Thyroid gland (tissue), 4 donors: ENCODE measurements at regions not wholly inside any gene's neighbourhood (a gene's known extent, or its start where the extent isn't known, plus 50 kb on each side); places are given as distances from the start of the nearest gene placed in this dataset.

Experiments used
- DNase-seq, 2 donors: peaks; one replicate each; pipeline ENCODE4 v3.0.0-alpha.2; 2019
- H3K27ac ChIP-seq, 3 donors: fragments of 200-600 bp; sonication (generic); 1 replicate in 2 of 3; 2 replicates in 1 of 3; pipeline ENCODE4 v1.5.1; 2016 to 2019; ENCODE audit warnings: mild to moderate bottlenecking in 1 of 3, moderate library complexity in 1 of 3
- H3K27me3 ChIP-seq: fragments of 200-600 bp; sonication (generic); one replicate; pipeline ENCODE4 v1.5.1; 2019
- H3K36me3 ChIP-seq, 2 donors: fragments of 200-600 bp; sonication (generic); one replicate each; pipeline ENCODE4 v1.5.1; 2016 to 2019
- H3K4me1 ChIP-seq, 2 donors: fragments of 200-600 bp; sonication (generic); one replicate each; pipeline ENCODE4 v1.5.1; 2017 to 2019
- H3K4me3 ChIP-seq, 3 donors: fragments of 200-600 bp; sonication (generic); replicated peaks in 1 of 3; 1 replicate in 2 of 3; 2 replicates in 1 of 3; pipeline ENCODE4 v1.5.1; 2016; ENCODE audit warnings: mild to moderate bottlenecking in 1 of 3
- H3K9me3 ChIP-seq: fragments of 200-600 bp; sonication (generic); one replicate; pipeline ENCODE4 v1.5.1; 2017
- POLR2A ChIP-seq, 2 donors: fragments of 450-650 bp; IDR thresholded peaks; one replicate each; pipeline ENCODE4 v1.6.1; 2017; ENCODE audit warnings: antibody characterized with exemption in 2 of 2, mild to moderate bottlenecking in 2 of 2, moderate library complexity in 1 of 2
- WGBS, 2 donors: methylation state at CpG; one replicate each; pipeline ENCODE4 v1.1.5; 2017; 5-methylcytosine and 5-hydroxymethylcytosine counted together
- intact Hi-C: fragments of 100-400 bp; cut with DNase I; formaldehyde crosslinking; loops from one replicate; pipeline ENCODE4 v1.15.1; 2023
- TF ChIP-seq, protein P1 (sequence below), 6 experiments: fragments of 200-600 bp in 3 of 6; fragments of 450-650 bp in 3 of 6; sonication (generic) in 3 of 6; IDR thresholded peaks; one replicate each; pipeline ENCODE4 v1.5.1; 2016 to 2019; ENCODE audit warnings: antibody characterized with exemption in 6 of 6, mild to moderate bottlenecking in 2 of 6, inconsistent platforms in 1 of 6, moderate library complexity in 1 of 6

DNA sequence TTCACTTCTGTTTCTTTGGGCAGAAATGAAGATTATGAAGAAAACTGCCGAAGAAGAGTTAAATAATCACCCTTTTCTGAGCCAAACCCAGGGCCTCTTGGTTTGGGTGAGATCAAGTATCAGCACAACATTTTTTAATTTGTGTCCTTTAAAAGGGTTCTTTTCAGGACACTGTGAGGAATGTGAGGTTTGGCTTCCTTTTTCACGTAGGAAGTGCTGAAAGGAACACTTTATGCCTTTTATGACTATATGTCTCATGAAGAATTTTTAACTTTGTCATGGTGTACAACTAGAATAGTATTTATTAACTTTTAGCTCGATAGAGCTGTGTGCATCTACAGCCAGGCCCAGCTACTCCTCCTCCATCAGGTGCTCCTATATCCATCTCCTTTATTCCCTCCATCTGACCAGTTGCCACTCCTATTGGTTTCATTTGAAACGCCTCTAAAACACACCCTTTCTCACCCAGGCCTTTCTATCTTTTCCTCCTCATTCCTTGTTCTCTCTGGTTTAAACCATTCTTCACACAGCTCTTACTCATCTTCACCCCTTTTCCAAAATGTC lies 103.6 kb upstream of the LRIG3 start:
- H3K4me3 ChIP-seq, result no peak overlapping the region
- no peaks in the 10 kb centered on the region for H3K4me1 ChIP-seq
- no peaks in the 10 kb centered on the region for H3K27me3 ChIP-seq
- intact Hi-C loops, result no loop called here
- no peaks in the 10 kb centered on the region for H3K9me3 ChIP-seq
- H3K36me3 ChIP-seq, result no peaks in the 10 kb centered on the region
- DNase-seq, result no peak
- TF ChIP-seq, protein P1, sequence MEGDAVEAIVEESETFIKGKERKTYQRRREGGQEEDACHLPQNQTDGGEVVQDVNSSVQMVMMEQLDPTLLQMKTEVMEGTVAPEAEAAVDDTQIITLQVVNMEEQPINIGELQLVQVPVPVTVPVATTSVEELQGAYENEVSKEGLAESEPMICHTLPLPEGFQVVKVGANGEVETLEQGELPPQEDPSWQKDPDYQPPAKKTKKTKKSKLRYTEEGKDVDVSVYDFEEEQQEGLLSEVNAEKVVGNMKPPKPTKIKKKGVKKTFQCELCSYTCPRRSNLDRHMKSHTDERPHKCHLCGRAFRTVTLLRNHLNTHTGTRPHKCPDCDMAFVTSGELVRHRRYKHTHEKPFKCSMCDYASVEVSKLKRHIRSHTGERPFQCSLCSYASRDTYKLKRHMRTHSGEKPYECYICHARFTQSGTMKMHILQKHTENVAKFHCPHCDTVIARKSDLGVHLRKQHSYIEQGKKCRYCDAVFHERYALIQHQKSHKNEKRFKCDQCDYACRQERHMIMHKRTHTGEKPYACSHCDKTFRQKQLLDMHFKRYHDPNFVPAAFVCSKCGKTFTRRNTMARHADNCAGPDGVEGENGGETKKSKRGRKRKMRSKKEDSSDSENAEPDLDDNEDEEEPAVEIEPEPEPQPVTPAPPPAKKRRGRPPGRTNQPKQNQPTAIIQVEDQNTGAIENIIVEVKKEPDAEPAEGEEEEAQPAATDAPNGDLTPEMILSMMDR (IDR thresholded peaks at IDR 0.05), result no peak
- TF ChIP-seq POLR2A (IDR thresholded peaks at IDR 0.05), result no peak
- no peak overlapping the region for H3K27ac ChIP-seq
- WGBS, 2 donors, result 80 to 81% methylated on average over 4 of the region's 4 CpGs

DNA sequence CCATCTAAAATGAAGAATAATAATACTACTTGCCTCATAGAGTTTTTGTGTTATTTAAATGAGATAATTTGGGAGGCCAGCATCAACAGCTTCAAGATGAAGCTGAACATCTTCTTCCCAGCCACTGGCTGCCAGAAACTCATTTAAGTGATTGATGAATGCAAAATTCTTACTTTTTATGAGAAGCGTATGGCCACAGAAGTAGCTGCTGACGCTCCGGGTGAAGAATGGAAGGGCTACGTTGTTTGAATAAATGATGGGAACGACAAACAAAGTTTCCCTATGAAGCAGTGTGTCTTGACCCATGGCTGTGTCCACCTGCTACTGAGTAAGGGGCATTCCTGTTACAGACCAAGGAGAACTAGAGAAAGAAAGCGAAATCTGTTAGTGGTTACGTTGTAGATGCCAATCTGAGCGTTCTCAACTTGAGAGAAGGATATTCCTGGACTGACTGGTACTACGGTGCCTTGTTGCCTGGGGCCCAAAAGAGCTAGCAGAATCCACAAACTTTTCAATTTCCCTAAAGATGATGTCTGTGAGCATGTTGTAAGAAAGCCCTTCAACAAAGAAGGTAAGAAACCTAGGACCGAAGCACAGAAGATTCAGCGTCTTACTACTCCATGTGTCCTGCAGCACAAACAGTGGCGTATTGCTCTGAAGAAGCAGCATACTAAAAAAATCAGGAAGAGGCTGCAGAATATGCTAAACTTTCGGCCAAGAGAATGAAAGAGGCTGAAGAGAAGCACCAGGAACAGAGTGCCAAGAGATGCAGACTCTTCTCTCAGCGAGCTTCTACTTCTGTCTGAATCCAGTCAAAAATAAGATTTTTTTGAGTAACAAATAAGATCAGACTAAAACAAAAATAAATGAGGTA lies 100.0 kb upstream of the LRIG3 start:
- no peak for DNase-seq
- 93 to 95% methylated on average over 14 of the region's 14 CpGs for WGBS, 2 donors
- no peak overlapping the region for H3K27ac ChIP-seq
- H3K4me3 ChIP-seq, result no peak overlapping the region
- intact Hi-C loops, result no loop called here
- no peaks in the 10 kb centered on the region for H3K9me3 ChIP-seq
- H3K27me3 ChIP-seq, result no peaks in the 10 kb centered on the region
- H3K4me1 ChIP-seq, result no peaks in the 10 kb centered on the region
- no peaks in the 10 kb centered on the region for H3K36me3 ChIP-seq
- TF ChIP-seq POLR2A (IDR thresholded peaks at IDR 0.05), result no peak
- TF ChIP-seq, protein P1 (IDR thresholded peaks at IDR 0.05), result no peak

DNA sequence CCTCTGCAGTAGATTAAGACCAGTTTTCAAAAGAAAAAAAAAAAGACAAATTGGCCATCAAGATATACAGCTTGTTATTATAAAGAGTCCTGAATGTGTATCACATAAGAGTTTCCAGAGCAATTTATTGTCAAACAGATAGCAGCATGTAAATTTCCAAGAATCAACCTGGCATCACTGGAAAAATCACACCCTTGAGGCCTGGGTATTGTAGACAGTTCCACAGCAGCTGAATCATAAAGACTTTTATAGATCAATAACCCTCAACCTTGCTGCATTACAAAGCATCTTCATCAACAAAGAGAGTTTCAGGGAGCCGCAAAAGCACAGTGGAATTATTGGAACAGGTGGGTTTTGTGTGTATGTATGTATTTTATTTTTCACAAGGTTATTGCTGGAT lies 94.6 kb upstream of the LRIG3 start:
- WGBS, 2 donors, result 97 to 100% methylated on average over 1 of the region's 1 CpG
- no peak overlapping the region for H3K27ac ChIP-seq

DNA sequence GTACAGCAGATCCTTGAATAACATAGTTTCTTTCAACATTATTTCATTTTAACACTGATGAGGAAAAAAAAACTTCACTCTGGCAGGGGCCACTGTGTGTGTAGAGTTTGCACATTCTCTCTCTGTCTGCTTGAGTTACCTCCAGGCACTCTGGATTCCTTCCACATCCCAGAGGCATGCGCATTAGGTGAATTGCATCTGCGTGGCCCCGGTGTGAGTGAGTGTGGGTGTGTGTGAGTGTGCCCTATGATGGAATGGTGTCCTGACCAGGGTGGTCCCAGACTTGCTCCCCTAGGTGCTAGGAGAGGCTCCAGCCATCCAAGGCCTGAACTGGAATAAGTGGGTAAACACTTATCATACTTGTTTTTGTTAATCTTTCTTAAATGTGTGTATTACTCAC lies 90.6 kb upstream of the LRIG3 start:
- 50 to 56% methylated on average over 3 of the region's 3 CpGs for WGBS, 2 donors
- H3K4me1 ChIP-seq, result no peaks in the 10 kb centered on the region
- TF ChIP-seq, protein P1 (IDR thresholded peaks at IDR 0.05), result no peak
- no peak for TF ChIP-seq POLR2A (IDR thresholded peaks at IDR 0.05)

More for the DNA sequence above, 94.6 kb upstream of the LRIG3 start:
- intact Hi-C loops, result no loop called here
- Histone ChIP-seq H3K9me3 (no peaks in the 10 kb centered on the region), H3K4me3 (no peak overlapping the region), H3K36me3 (no peaks in the 10 kb centered on the region), H3K4me1 (no peaks in the 10 kb centered on the region), H3K27me3 (no peaks in the 10 kb centered on the region)
- no peak for DNase-seq
- TF ChIP-seq, protein P1 (IDR thresholded peaks at IDR 0.05), result no peak
- no peak for TF ChIP-seq POLR2A (IDR thresholded peaks at IDR 0.05)

GRCh38 chr12:59010118-59010517 lies 89.8 kb upstream of the LRIG3 start:
- Histone ChIP-seq H3K27me3 (no peaks in the 10 kb centered on the region), H3K27ac (no peak overlapping the region), H3K4me3 (no peak overlapping the region), H3K36me3 (no peaks in the 10 kb centered on the region), H3K4me1 (no peaks in the 10 kb centered on the region), H3K9me3 (no peaks in the 10 kb centered on the region)
- intact Hi-C loops, result no loop called here
- 86 to 91% methylated on average over 5 of the region's 5 CpGs for WGBS, 2 donors
- TF ChIP-seq POLR2A (IDR thresholded peaks at IDR 0.05), result no peak
- DNase-seq, result no peak

More for the DNA sequence above, 90.6 kb upstream of the LRIG3 start:
- Histone ChIP-seq H3K27ac (no peak overlapping the region), H3K9me3 (no peaks in the 10 kb centered on the region), H3K4me3 (no peak overlapping the region), H3K27me3 (no peaks in the 10 kb centered on the region), H3K36me3 (no peaks in the 10 kb centered on the region)
- intact Hi-C loops, result no loop called here
- peak; percentile 3 to 26 for DNase-seq
